Astrocyte (in vitro differentiated cells and primary cell): ENCODE measurements at regions not wholly inside any gene's neighbourhood (a gene's known extent, or its start where the extent isn't known, plus 50 kb on each side); places are given as distances from the start of the nearest gene placed in this dataset.

Experiments used
- DNase-seq: peaks from one replicate; pipeline ENCODE4 v3.0.0-alpha.2; 2010; ENCODE audit warnings: low read depth
- FAIRE-seq: peaks from 2 replicates; lab custom pipeline; 2011; peaks lifted over from hg19 to GRCh38; lab: Jason Lieb, UNC
- H2AFZ ChIP-seq: 2 replicates; pipeline ENCODE4 v1.6.0; 2012; ENCODE audit warnings: low read depth, low read length, inconsistent platforms
- H3K27ac ChIP-seq: 2 replicates; pipeline ENCODE4 v1.5.1; 2011; ENCODE audit warnings: low read depth, low read length, inconsistent platforms
- H3K27me3 ChIP-seq: 2 replicates; pipeline ENCODE4 v1.6.0; 2011; ENCODE audit warnings: low read length, inconsistent platforms; ENCODE audit not compliant: insufficient read depth
- H3K36me3 ChIP-seq: 2 replicates; pipeline ENCODE4 v1.5.1; 2011; ENCODE audit warnings: low read length, inconsistent platforms; ENCODE audit not compliant: insufficient read depth
- H3K4me1 ChIP-seq: 2 replicates; pipeline ENCODE4 v1.5.1; 2011; ENCODE audit warnings: low read length, inconsistent platforms; ENCODE audit not compliant: insufficient read depth
- H3K4me2 ChIP-seq: 2 replicates; pipeline ENCODE4 v1.6.0; 2012; ENCODE audit warnings: low read length, inconsistent platforms
- H3K4me3 ChIP-seq: 2 replicates; pipeline ENCODE4 v1.5.1; 2011; ENCODE audit warnings: low read depth, mild to moderate bottlenecking, low read length, inconsistent platforms; ENCODE audit not compliant: insufficient read depth
- H3K79me2 ChIP-seq: 2 replicates; pipeline ENCODE4 v1.6.0; 2012; ENCODE audit warnings: mild to moderate bottlenecking, low read length, inconsistent platforms; ENCODE audit not compliant: insufficient read depth
- H3K9ac ChIP-seq: 2 replicates; pipeline ENCODE4 v1.6.0; 2012; ENCODE audit warnings: mild to moderate bottlenecking, low read length, inconsistent platforms
- H3K9me3 ChIP-seq: 2 replicates; pipeline ENCODE4 v1.5.1; 2012; ENCODE audit warnings: low read depth, mild to moderate bottlenecking, low read length, inconsistent platforms; ENCODE audit not compliant: insufficient read depth
- H4K20me1 ChIP-seq: 2 replicates; pipeline ENCODE4 v1.6.0; 2012; ENCODE audit warnings: low read length, inconsistent platforms; ENCODE audit not compliant: insufficient read depth
- H3K27ac Mint-ChIP-seq: one replicate; pipeline ENCODE4 v1.8.0; 2021; ENCODE audit warnings: mild to moderate bottlenecking, mixed read lengths; ENCODE audit not compliant: unreplicated experiment
- H3K27me3 Mint-ChIP-seq: one replicate; pipeline ENCODE4 v1.8.0; 2021; ENCODE audit warnings: low read depth, mixed read lengths; ENCODE audit not compliant: unreplicated experiment
- H3K36me3 Mint-ChIP-seq: one replicate; pipeline ENCODE4 v1.8.0; 2021; ENCODE audit warnings: low read depth, mixed read lengths; ENCODE audit not compliant: unreplicated experiment
- H3K4me1 Mint-ChIP-seq: one replicate; pipeline ENCODE4 v1.8.0; 2021; ENCODE audit warnings: low read depth, mixed read lengths; ENCODE audit not compliant: unreplicated experiment
- H3K4me3 Mint-ChIP-seq: one replicate; pipeline ENCODE4 v1.8.0; 2021; ENCODE audit warnings: mild to moderate bottlenecking, moderate library complexity, mixed read lengths; ENCODE audit not compliant: unreplicated experiment
- H3K9me3 Mint-ChIP-seq: one replicate; pipeline ENCODE4 v1.8.0; 2021; ENCODE audit warnings: mild to moderate bottlenecking, mixed read lengths; ENCODE audit not compliant: unreplicated experiment
- CTCF ChIP-seq: IDR thresholded peaks from 2 replicates; pipeline ENCODE4 v1.5.1; 2011; ENCODE audit warnings: low read depth, mild to moderate bottlenecking, inconsistent platforms, low read length, moderate library complexity; ENCODE audit not compliant: insufficient read depth
- EZH2 ChIP-seq: IDR thresholded peaks from 2 replicates; pipeline ENCODE4 v1.6.1; 2012; ENCODE audit warnings: mild to moderate bottlenecking, low read length, inconsistent platforms; ENCODE audit not compliant: insufficient read depth

DNA sequence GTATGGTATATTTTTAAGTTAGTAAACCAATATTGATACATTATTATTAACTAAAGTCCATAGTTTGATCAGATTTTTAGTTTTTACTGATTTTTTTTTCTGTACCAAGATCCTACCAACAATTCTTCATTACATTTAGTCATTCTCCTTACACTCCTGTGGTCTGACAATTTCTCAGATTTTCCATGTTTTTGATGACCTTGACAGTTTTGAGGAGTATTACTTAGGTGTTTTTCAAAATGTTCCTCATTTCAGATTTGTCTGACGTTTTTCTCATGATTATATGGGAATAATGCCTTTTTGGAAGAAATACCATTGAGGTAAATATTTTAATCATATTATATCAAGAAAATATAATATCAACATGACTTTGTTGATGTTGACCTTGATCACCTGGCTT is 423.8 kb downstream of the PPP4R3C start:
- H3K4me3 Mint-ChIP-seq = no peak overlapping the region
- no peak for DNase-seq
- no peak overlapping the region for H3K4me2 ChIP-seq
- no peaks in the 10 kb centered on the region for H3K36me3 ChIP-seq
- no peak overlapping the region for H3K4me3 ChIP-seq
- H3K27me3 ChIP-seq = no peaks in the 10 kb centered on the region
- peak; percentile 96 for FAIRE-seq
- H3K9ac ChIP-seq = no peak overlapping the region
- no peak overlapping the region for H2AFZ ChIP-seq
- H3K4me1 Mint-ChIP-seq = peaks cover 5% of the 10 kb centered on the region
- H3K27ac Mint-ChIP-seq = no peak overlapping the region
- H3K27me3 Mint-ChIP-seq = no peaks in the 10 kb centered on the region
- no peaks in the 10 kb centered on the region for H3K79me2 ChIP-seq
- H4K20me1 ChIP-seq = no peaks in the 10 kb centered on the region
- H3K9me3 ChIP-seq = no peaks in the 10 kb centered on the region
- H3K4me1 ChIP-seq = no peaks in the 10 kb centered on the region
- no peaks in the 10 kb centered on the region for H3K36me3 Mint-ChIP-seq
- TF ChIP-seq CTCF (no peak), EZH2 (no peak)
- no peak overlapping the region for H3K27ac ChIP-seq
- no peaks in the 10 kb centered on the region for H3K9me3 Mint-ChIP-seq

GRCh38 chrX:27008486-27008885 is 454.7 kb downstream of the PPP4R3C start:
- Histone ChIP-seq H3K27ac (no peak overlapping the region), H3K9me3 (no peaks in the 10 kb centered on the region), H3K27me3 (no peaks in the 10 kb centered on the region), H3K9ac (no peak overlapping the region), H3K79me2 (no peaks in the 10 kb centered on the region), H3K4me2 (no peak overlapping the region), H3K36me3 (no peaks in the 10 kb centered on the region), H3K4me3 (no peak overlapping the region), H3K4me1 (no peaks in the 10 kb centered on the region), H2AFZ (no peak overlapping the region), H4K20me1 (no peaks in the 10 kb centered on the region)
- H3K27ac Mint-ChIP-seq = no peak overlapping the region
- H3K4me3 Mint-ChIP-seq = no peak overlapping the region
- no peaks in the 10 kb centered on the region for H3K36me3 Mint-ChIP-seq
- no peaks in the 10 kb centered on the region for H3K4me1 Mint-ChIP-seq
- FAIRE-seq = no peak
- H3K27me3 Mint-ChIP-seq = peaks cover 2% of the 10 kb centered on the region
- no peak for DNase-seq
- no peak for TF ChIP-seq CTCF
- TF ChIP-seq EZH2 = no peak
- H3K9me3 Mint-ChIP-seq = no peaks in the 10 kb centered on the region

DNA sequence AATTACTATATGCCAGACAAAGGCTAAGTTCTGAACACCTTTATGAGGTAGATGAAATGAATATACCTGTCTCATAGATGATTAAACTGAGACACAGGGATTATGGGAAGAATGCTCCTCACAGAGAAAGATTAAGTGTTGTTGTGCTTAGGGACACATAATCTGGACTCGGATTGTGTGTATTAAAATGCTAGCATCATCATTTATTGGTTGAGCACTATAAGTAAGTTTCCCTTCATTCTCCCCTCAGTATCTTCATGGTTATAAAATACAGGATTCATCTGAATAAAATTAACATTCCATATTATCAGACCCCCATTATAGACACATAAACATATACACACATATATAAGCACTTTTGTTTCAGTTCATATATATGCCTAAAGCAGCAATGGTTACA is 463.5 kb downstream of the PPP4R3C start:
- H3K4me1 ChIP-seq = no peaks in the 10 kb centered on the region
- H3K79me2 ChIP-seq = no peaks in the 10 kb centered on the region
- Mint-ChIP-seq H3K36me3 (no peaks in the 10 kb centered on the region), H3K27ac (no peak overlapping the region), H3K4me1 (no peaks in the 10 kb centered on the region), H3K27me3 (peaks cover 2% of the 10 kb centered on the region), H3K9me3 (no peaks in the 10 kb centered on the region), H3K4me3 (no peak overlapping the region)
- no peak overlapping the region for H3K27ac ChIP-seq
- DNase-seq (no peak), FAIRE-seq (peak; percentile 79)
- H2AFZ ChIP-seq = no peak overlapping the region
- no peak for TF ChIP-seq CTCF
- no peak for TF ChIP-seq EZH2
- H3K4me2 ChIP-seq = no peak overlapping the region
- H4K20me1 ChIP-seq = no peaks in the 10 kb centered on the region
- H3K36me3 ChIP-seq = no peaks in the 10 kb centered on the region
- H3K27me3 ChIP-seq = no peaks in the 10 kb centered on the region
- no peak overlapping the region for H3K9ac ChIP-seq
- no peaks in the 10 kb centered on the region for H3K9me3 ChIP-seq
- no peak overlapping the region for H3K4me3 ChIP-seq
